ENCODE measurements at regions not wholly inside any gene's neighbourhood (a gene's known extent, or its start where the extent isn't known, plus 50 kb on each side); places are given as distances from the start of the nearest gene placed in this dataset.

DNA sequence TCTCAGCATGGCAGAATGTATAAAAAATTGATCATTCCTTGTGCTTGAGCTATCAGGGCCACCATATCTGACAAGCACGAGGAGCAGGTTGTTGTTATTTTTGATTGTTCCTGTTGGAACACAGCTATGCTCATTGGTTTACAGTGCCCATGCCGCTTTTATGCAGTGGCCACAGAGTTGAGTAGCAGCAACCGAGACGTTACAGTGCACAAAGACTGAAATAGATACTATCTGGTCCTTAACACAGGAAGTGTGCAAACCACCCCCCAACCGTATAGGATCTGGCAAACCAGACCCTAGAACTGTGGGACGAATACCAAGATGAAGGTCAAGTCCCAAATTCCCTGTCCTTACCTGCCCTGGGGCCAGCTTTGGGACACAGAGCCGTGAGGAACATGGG is 216.6 kb downstream of the KLF6 start:
- DNase-seq = no peak
- ChIA-PET POLR2A (ENCODE audit: unreplicated experiment) (no interaction called here), CTCF (no interaction called here)
- no peak overlapping the region for H2AK5ac ChIP-seq (ENCODE audit: low read depth, low read length)
- peaks cover 2% of the 10 kb centered on the region; the same call in 1 of the 2 replicates for H3K9me3 ChIP-seq (ENCODE audit: control insufficient read depth, insufficient read depth, low read length)
- in situ Hi-C loops (cut with MboI; ENCODE audit: low sequenced_read_pairs) (no loop called here), dilution Hi-C loops (cut with HindIII; ENCODE audit: low sequenced_read_pairs, unreplicated experiment) (no loop called here), intact Hi-C loops (cut with micrococcal nuclease) (no loop called here)
- no peak overlapping the region for H3K27ac ChIP-seq (ENCODE audit: insufficient read depth, low read length)
- no peak overlapping the region for H4K91ac ChIP-seq (ENCODE audit: insufficient read depth, low read depth, low read length)
- no peaks in the 10 kb centered on the region for H3K27me3 ChIP-seq (ENCODE audit: control insufficient read depth, insufficient read depth, low read length)
- H2BK120ac ChIP-seq (ENCODE audit: low read depth, low read length) = no peak overlapping the region
- no peak overlapping the region for H2BK5ac ChIP-seq (ENCODE audit: low read depth, low read length, poor library complexity, severe bottlenecking)
- H3K4me2 ChIP-seq (ENCODE audit: low read depth, low read length) = no peak overlapping the region
- no TSS peak for BruUV-seq (replicated peaks)
- H3K4me3 ChIP-seq (ENCODE audit: insufficient read depth, low read depth, low read length) = no peak overlapping the region
- no peak overlapping the region for H3K23ac ChIP-seq (ENCODE audit: low read depth, low read length)
- H2BK15ac ChIP-seq (ENCODE audit: low read depth, low read length) = no peak overlapping the region
- H2BK20ac ChIP-seq (ENCODE audit: low read depth, low read length) = no peak overlapping the region
- TF ChIP-seq BHLHE40 (IDR thresholded peaks at IDR 0.05; ENCODE audit: low read depth, low read length) = no peak
- TF ChIP-seq, protein P1, sequence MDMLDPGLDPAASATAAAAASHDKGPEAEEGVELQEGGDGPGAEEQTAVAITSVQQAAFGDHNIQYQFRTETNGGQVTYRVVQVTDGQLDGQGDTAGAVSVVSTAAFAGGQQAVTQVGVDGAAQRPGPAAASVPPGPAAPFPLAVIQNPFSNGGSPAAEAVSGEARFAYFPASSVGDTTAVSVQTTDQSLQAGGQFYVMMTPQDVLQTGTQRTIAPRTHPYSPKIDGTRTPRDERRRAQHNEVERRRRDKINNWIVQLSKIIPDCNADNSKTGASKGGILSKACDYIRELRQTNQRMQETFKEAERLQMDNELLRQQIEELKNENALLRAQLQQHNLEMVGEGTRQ (IDR thresholded peaks at IDR 0.05; ENCODE audit: low read depth, low read length) = no peak
- no peak for TF ChIP-seq ELK1 (IDR thresholded peaks at IDR 0.05; ENCODE audit: borderline replicate concordance, low read depth, low read length)
- no peak for TF ChIP-seq RFX5 (IDR thresholded peaks at IDR 0.05; ENCODE audit: low read depth, low read length)
- H2AK9ac ChIP-seq (replicated peaks; ENCODE audit: low read depth, low read length, poor library complexity) = no peak overlapping the region
- no peak for ATAC-seq (ENCODE audit: low read depth)
- H3K36me3 ChIP-seq (ENCODE audit: control insufficient read depth, insufficient read depth, low read length) = no peaks in the 10 kb centered on the region
- no peak overlapping the region for H3K14ac ChIP-seq (replicated peaks; ENCODE audit: low read depth, low read length)
- H3K9me1 ChIP-seq (ENCODE audit: insufficient read depth, low read length) = no peaks in the 10 kb centered on the region
- H3K56ac ChIP-seq (ENCODE audit: extremely low read depth, insufficient read depth, low read length) = no peak overlapping the region
- H3K18ac ChIP-seq (ENCODE audit: low read depth, low read length) = no peak overlapping the region
- no peak overlapping the region for H3K9ac ChIP-seq (ENCODE audit: low read depth, low read length)
- no peaks in the 10 kb centered on the region for H4K20me1 ChIP-seq (ENCODE audit: insufficient read depth, low read length)
- H3K4me1 ChIP-seq (ENCODE audit: control insufficient read depth, insufficient read depth, low read length) = peaks cover 5% of the 10 kb centered on the region
- WGBS, 2 experiments (ENCODE audit: extremely low coverage in 2 of 2, insufficient read length in 1 of 2) = 87% methylated on average over 6 of the region's 7 CpGs; no CpG with 5 or more reads in 1 of the 2 experiments
- no peak overlapping the region for H4K8ac ChIP-seq (ENCODE audit: low read depth in 2 of 2, low read length in 2 of 2)
- no peak overlapping the region for H4K5ac ChIP-seq (ENCODE audit: low read depth, low read length)
- no peak overlapping the region for H2AFZ ChIP-seq (replicated peaks; ENCODE audit: low read length, poor library complexity)
- no peaks in the 10 kb centered on the region for H3K79me1 ChIP-seq (ENCODE audit: low read depth in 1 of 2, low read length in 2 of 2)
- H3K4ac ChIP-seq (ENCODE audit: low read depth, low read length) = no peak overlapping the region
